ENCODE measurements at regions not wholly inside any gene's neighbourhood (a gene's known extent, or its start where the extent isn't known, plus 50 kb on each side); places are given as distances from the start of the nearest gene placed in this dataset.

DNA sequence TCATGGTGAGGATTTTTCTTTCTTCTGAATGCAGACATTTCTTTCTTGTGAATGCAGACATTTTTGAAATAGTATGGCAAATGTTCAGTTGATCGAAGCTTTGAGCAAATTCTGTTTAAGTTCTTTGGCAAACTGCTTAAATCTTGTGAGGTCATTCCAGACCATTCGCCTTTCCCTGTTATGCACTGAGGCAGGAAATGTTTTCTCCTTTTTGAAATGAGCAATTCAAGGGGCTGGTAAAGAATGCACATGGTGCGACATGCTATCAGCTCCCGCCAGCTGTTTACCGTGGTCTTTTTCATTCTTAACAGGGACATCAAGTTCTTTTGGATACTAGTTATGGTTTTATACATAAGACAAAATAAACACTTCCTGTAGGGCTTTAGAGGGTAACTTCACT, 112.0 kb upstream of the CCN2 start:
- H3K27me3 ChIP-seq (replicated peaks), result no peaks in the 10 kb centered on the region
- DNase-seq (ENCODE audit: low read depth in 1 of 2, low spot score in 2 of 2), result peak in 1 of 2 experiments; percentile 46
- H3K4me1 ChIP-seq (replicated peaks), result peaks cover 67% of the 10 kb centered on the region
- no peaks in the 10 kb centered on the region for H3K9me3 ChIP-seq (replicated peaks)
- H3K27ac ChIP-seq, result peak overlapping the region; percentile 90
- no peak overlapping the region for H3K4me3 ChIP-seq
- no peaks in the 10 kb centered on the region for H3K36me3 ChIP-seq

DNA sequence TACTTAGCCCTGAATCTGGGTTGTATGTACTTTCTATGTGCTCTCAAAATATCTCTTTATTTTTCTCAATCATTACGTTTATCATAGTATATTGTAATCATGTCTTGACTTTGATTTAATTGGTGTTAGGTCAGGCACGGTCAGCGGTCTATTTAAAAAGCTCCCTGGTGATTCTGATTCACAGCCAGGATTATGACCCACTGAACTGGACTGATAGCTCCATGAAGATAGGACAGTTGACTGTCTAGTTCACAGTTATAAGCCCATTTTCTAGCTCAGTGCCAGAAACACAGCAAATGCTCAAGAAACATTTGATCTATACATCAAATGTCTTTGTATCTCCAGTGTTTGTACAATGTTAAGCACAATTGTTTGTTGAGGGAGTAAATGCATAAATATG, 111.5 kb upstream of the CCN2 start:
- Histone ChIP-seq H3K36me3 (no peaks in the 10 kb centered on the region), H3K4me3 (no peak overlapping the region), H3K27ac (peak overlapping the region; percentile 90), H3K4me1 (replicated peaks) (peaks cover 69% of the 10 kb centered on the region), H3K27me3 (replicated peaks) (no peaks in the 10 kb centered on the region), H3K9me3 (replicated peaks) (no peaks in the 10 kb centered on the region)
- no peak for DNase-seq (ENCODE audit: low read depth in 1 of 2, low spot score in 2 of 2)

DNA sequence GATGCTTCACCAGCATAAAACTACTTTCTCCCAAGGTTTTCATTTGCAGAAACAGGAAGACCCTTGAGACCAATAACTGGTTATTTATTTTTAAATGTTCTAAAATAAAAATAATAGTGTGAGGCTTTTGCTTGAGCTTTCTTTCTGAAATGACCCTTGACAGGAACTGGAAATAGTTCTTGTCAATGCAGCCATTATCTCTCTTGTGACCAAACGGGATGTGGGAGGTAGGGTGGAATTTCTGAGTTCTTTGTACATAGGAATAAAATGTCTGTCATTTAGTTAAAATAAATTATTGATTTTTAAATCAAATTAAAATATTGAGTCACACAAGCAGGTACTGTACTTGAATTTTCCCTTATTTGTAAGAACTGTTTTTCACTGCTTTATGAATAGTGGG, 110.2 kb upstream of the CCN2 start:
- no peak for DNase-seq (ENCODE audit: low read depth in 1 of 2, low spot score in 2 of 2)
- no peaks in the 10 kb centered on the region for H3K27me3 ChIP-seq (replicated peaks)
- peak overlapping the region; percentile 90 for H3K27ac ChIP-seq
- peaks cover 65% of the 10 kb centered on the region for H3K4me1 ChIP-seq (replicated peaks)
- no peak overlapping the region for H3K4me3 ChIP-seq
- H3K36me3 ChIP-seq, result no peaks in the 10 kb centered on the region
- no peaks in the 10 kb centered on the region for H3K9me3 ChIP-seq (replicated peaks)

DNA sequence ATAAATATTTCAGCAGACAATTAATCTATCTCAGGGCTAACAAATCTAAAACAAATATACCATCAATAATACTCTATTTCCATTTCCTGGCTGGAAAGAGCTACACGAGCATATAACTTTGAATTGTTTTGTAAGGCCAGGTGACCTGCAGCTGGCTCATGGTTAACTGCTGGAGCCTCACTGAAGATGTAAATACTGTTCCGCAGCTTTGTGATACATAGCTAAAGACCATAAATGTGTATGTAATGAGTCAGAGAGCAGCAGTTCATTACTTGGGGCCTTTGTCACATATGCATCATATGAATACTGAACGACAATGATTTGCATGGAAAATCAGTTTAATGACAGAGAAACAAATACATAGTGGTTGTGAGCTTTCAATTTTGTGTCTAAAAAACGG, 109.4 kb upstream of the CCN2 start:
- Histone ChIP-seq H3K4me1 (replicated peaks) (peaks cover 58% of the 10 kb centered on the region), H3K27ac (peak overlapping the region; percentile 90), H3K36me3 (no peaks in the 10 kb centered on the region), H3K9me3 (replicated peaks) (no peaks in the 10 kb centered on the region), H3K27me3 (replicated peaks) (no peaks in the 10 kb centered on the region), H3K4me3 (no peak overlapping the region)
- peak in 1 of 2 experiments; percentile 57 for DNase-seq (ENCODE audit: low read depth in 1 of 2, low spot score in 2 of 2)

DNA sequence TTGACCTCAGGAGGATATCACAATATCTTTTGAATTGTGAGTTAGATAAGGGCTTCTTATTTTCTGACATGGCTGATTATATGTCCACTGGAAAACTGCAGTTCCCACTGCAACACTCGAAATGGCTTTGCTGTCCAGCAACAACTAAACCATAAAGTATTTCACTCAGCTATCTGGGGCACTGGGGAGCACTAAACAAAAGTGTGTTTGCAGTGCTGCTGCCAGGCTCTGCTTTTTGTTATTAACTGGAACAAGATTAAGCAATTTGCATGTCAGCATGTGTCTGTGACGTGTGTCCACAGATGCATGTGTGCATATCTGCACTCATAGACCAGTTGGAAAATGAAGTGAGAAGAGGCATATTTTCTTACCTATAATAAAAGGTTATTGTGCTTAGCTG, 107.8 kb upstream of the CCN2 start:
- no peaks in the 10 kb centered on the region for H3K27me3 ChIP-seq (replicated peaks)

DNA sequence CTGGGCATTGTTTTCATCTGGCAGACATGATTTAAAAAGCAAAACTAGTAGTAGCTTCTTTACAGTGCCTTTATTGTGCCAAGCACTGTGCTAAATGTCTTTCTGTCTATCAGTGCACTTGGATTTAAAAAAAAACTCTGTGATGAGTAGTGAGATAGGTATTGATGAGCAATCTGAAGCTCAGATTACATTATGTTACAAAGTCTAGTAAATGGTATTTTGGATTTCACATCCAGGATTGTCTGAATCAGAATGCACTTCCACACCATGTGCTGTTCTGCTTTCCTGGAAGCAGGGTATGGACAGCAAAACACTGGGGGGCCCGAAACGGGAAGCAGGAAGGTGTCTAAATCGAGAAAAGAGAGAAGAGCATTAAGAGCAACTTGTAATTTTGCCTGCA, 103.4 kb upstream of the CCN2 start:
- no peaks in the 10 kb centered on the region for H3K36me3 ChIP-seq
- no peaks in the 10 kb centered on the region for H3K27me3 ChIP-seq (replicated peaks)
- no peaks in the 10 kb centered on the region for H3K9me3 ChIP-seq (replicated peaks)
- H3K4me1 ChIP-seq (replicated peaks), result peaks cover 22% of the 10 kb centered on the region
- H3K4me3 ChIP-seq, result no peak overlapping the region
- H3K27ac ChIP-seq, result peak overlapping the region; percentile 37; the same call in 1 of the 2 replicates
- no peak for DNase-seq (ENCODE audit: low read depth in 1 of 2, low spot score in 2 of 2)

More for the DNA sequence above, 107.8 kb upstream of the CCN2 start:
- Histone ChIP-seq H3K27ac (no peak overlapping the region), H3K36me3 (no peaks in the 10 kb centered on the region), H3K9me3 (replicated peaks) (no peaks in the 10 kb centered on the region), H3K4me3 (no peak overlapping the region), H3K4me1 (replicated peaks) (peaks cover 51% of the 10 kb centered on the region)
- no peak for DNase-seq (ENCODE audit: low read depth in 1 of 2, low spot score in 2 of 2)

DNA sequence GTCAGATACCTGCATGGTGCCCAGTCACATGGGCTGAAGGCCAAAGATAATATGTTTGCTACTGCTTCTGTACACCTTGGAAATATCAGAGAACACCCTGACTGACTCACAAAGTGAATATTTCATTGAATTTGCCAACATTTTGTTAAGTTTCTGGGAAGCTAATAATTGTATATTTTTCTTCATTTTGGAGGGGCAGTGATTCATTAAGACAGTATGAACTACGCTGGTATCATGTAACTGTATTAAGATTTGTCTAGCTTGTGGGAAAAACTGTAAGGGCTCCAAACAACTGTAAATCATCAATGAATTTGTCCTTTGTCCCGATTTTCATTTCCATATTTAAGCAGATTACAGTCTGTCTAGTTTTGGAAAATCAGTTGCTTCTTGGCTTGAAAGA, 102.3 kb upstream of the CCN2 start:
- Histone ChIP-seq H3K4me3 (no peak overlapping the region), H3K9me3 (replicated peaks) (no peaks in the 10 kb centered on the region; the same call in 1 of the 2 replicates), H3K27ac (peak overlapping the region; percentile 37; the same call in 1 of the 2 replicates), H3K4me1 (replicated peaks) (peaks cover 22% of the 10 kb centered on the region), H3K27me3 (replicated peaks) (no peaks in the 10 kb centered on the region), H3K36me3 (no peaks in the 10 kb centered on the region)
- peak in 1 of 2 experiments; percentile 38 for DNase-seq (ENCODE audit: low read depth in 1 of 2, low spot score in 2 of 2)

DNA sequence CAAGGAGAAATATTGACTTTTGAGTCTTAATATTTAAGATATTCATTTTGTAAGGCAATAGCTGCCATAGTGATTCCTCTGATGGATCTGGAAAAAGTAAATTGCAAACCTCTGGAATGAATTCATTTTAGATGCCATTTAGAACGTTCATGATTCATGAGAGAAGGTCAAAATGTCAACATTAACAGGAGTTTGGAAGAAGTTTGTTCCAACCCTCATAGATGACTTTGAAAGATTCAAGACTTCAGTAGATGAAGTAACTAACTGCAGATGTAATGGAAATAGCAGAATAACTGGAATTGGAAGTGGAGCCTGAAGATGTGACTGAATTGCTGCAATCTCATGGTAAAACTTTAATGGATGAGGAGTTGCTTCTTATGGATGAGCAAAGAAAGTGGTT, 100.9 kb upstream of the CCN2 start:
- no peaks in the 10 kb centered on the region for H3K27me3 ChIP-seq (replicated peaks)
- no peak for DNase-seq (ENCODE audit: low read depth in 1 of 2, low spot score in 2 of 2)
- no peak overlapping the region for H3K27ac ChIP-seq
- H3K36me3 ChIP-seq, result no peaks in the 10 kb centered on the region
- peaks cover 18% of the 10 kb centered on the region for H3K4me1 ChIP-seq (replicated peaks)
- H3K9me3 ChIP-seq (replicated peaks), result no peaks in the 10 kb centered on the region; the same call in 1 of the 2 replicates
- no peak overlapping the region for H3K4me3 ChIP-seq

DNA sequence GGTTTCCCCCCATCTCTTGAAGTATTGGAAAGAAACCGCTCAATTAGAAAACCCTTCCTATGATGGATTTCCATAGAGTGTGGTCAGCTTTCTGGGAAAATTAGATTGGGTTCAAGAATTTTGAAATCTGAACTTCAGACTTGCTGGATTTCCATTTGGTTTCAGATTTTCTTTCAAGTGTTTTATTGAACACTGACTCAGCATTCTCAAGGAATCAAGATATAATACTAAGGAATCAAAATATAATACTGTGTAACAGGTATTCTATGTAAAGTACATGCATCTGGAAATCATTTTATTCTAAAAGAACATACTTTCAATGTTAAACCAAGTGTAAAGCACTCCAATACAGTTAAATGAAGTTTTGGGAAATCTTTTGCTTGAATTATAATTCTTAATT, 94.7 kb upstream of the CCN2 start:
- H3K9me3 ChIP-seq (replicated peaks), result no peaks in the 10 kb centered on the region; the same call in 1 of the 2 replicates

DNA sequence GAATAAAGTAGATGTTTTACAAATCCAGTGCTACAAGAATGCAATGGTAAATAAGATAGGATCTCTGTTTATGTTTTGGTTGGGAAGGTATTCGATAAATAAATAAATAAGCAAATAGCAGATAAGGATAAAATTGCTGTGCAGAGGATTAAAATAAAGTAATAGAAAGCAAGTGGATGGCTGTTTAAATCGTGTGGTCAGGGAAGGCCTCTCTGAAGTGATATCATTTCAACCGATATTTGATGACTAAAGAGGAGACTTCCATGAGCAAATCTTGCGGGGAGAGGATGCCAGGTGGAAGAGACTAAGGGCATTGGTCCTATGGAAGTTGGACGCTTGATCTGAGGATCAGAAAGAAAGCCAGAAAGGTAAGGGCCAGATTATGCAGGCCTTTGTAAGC, 92.0 kb upstream of the CCN2 start:
- no peaks in the 10 kb centered on the region; the same call in 1 of the 2 replicates for H3K4me1 ChIP-seq (replicated peaks)
- H3K36me3 ChIP-seq, result no peaks in the 10 kb centered on the region
- H3K27me3 ChIP-seq (replicated peaks), result no peaks in the 10 kb centered on the region
- no peak overlapping the region for H3K27ac ChIP-seq
- no peaks in the 10 kb centered on the region for H3K9me3 ChIP-seq (replicated peaks)
- no peak for DNase-seq (ENCODE audit: low read depth in 1 of 2, low spot score in 2 of 2)
- no peak overlapping the region for H3K4me3 ChIP-seq

More for the DNA sequence above, 94.7 kb upstream of the CCN2 start:
- no peaks in the 10 kb centered on the region for H3K27me3 ChIP-seq (replicated peaks)
- no peak overlapping the region for H3K27ac ChIP-seq
- DNase-seq (ENCODE audit: low read depth in 1 of 2, low spot score in 2 of 2), result no peak
- H3K36me3 ChIP-seq, result no peaks in the 10 kb centered on the region
- H3K4me3 ChIP-seq, result no peak overlapping the region
- H3K4me1 ChIP-seq (replicated peaks), result no peaks in the 10 kb centered on the region; the same call in 1 of the 2 replicates

DNA sequence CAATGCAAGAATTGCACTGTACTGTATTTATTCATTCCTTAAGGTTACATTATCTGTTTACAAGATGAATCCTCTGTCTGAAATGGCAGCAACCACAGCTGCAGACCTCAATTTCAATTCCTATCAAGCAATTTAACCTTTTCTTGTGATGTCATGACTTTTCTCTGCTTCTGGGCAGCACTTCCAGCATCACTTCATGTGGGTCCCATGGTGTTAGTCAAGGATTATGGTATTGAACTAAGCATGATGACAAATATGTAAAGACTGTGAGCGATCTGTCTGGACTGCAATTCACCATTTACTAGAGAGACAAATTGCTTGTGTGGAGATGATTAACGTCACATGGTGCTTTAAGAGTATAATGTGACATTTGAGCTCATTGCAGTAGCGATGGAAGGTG, 90.5 kb upstream of the CCN2 start:
- no peak overlapping the region for H3K4me3 ChIP-seq
- no peaks in the 10 kb centered on the region for H3K9me3 ChIP-seq (replicated peaks)
- H3K27me3 ChIP-seq (replicated peaks), result no peaks in the 10 kb centered on the region
- DNase-seq (ENCODE audit: low read depth in 1 of 2, low spot score in 2 of 2), result no peak
- H3K36me3 ChIP-seq, result no peaks in the 10 kb centered on the region
- H3K4me1 ChIP-seq (replicated peaks), result no peaks in the 10 kb centered on the region; the same call in 1 of the 2 replicates
- no peak overlapping the region for H3K27ac ChIP-seq

DNA sequence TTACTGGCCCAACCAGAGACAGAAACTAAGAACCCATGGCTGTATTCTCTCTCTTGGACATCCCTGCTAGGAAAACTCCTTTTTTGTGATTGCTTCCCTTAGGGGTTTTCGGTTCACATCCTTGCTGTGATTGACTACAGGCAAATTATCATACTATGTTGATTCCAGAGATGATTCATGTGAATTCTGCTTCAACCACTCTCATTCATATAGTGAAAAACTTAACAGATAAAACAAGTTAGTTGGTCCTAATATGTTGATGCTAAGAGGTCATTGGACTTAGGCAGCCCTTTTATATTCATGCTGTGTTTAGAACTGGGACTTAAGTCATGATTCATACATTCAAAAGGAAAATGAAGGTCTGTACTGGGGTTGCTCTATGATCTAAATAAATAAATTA, 76.9 kb upstream of the CCN2 start:
- no peak overlapping the region for H3K4me3 ChIP-seq
- no peaks in the 10 kb centered on the region; the same call in 1 of the 2 replicates for H3K4me1 ChIP-seq (replicated peaks)
- DNase-seq (ENCODE audit: low read depth in 1 of 2, low spot score in 2 of 2), result no peak
- H3K27me3 ChIP-seq (replicated peaks), result no peaks in the 10 kb centered on the region
- no peaks in the 10 kb centered on the region for H3K9me3 ChIP-seq (replicated peaks)
- H3K27ac ChIP-seq, result no peak overlapping the region
- H3K36me3 ChIP-seq, result no peaks in the 10 kb centered on the region

DNA sequence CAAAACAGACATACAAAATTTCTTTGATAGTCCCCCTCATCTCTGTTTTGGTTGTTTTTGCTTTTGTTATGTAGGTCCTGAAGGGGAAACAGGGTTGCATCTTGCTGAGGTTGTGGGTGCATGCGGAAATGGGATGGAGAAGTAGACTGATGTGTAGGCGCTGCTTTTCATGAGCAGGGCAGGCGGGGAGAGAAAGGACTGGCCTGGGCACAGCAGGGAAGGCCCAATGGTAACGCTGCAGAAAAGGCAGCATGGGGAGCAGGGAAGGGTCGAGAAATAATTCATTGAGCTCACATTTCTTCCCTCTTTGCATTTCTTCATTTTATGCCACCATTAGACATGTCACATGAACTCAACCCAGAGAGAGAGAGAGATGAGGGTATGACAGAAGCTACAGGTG, 74.3 kb upstream of the CCN2 start:
- Histone ChIP-seq H3K27me3 (replicated peaks) (no peaks in the 10 kb centered on the region), H3K4me3 (no peak overlapping the region), H3K27ac (no peak overlapping the region), H3K9me3 (replicated peaks) (no peaks in the 10 kb centered on the region), H3K36me3 (no peaks in the 10 kb centered on the region), H3K4me1 (replicated peaks) (peaks cover 25% of the 10 kb centered on the region)
- no peak for DNase-seq (ENCODE audit: low read depth in 1 of 2, low spot score in 2 of 2)

DNA sequence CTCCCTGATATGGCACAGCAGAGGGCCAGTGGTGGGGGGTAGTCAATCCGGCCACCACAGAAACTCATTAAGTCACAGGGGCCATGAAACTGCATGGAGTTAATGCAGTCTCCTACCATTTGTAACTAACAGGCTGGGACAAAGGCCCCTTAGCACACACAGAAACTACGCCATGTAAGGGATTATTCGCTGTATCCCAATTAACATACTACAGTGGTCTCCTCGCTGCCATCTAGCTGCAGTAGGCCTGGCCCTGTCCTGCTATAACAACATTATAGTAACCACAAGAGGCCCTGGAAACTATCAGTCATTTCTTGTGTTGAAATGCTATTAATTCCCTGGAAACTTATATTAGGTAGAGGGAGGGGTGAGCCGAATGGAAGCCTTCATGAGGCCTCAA, 72.3 kb upstream of the CCN2 start:
- no peaks in the 10 kb centered on the region for H3K9me3 ChIP-seq (replicated peaks)
- no peak overlapping the region for H3K27ac ChIP-seq
- H3K4me1 ChIP-seq (replicated peaks), result peaks cover 30% of the 10 kb centered on the region
- no peaks in the 10 kb centered on the region for H3K27me3 ChIP-seq (replicated peaks)
- DNase-seq (ENCODE audit: low read depth in 1 of 2, low spot score in 2 of 2), result no peak
- no peaks in the 10 kb centered on the region for H3K36me3 ChIP-seq
- no peak overlapping the region for H3K4me3 ChIP-seq

Measured in SJSA1 (cell line).